Lower lobe of right lung (tissue), 2 donors: ENCODE measurements at regions not wholly inside any gene's neighbourhood (a gene's known extent, or its start where the extent isn't known, plus 50 kb on each side); places are given as distances from the start of the nearest gene placed in this dataset.
"Not testable (repeated sequence)": the region's sequence is repeated elsewhere in the genome, so short reads cannot be mapped to it uniquely, and the experiment has no call there.

ENCODE experiments used
- ATAC-seq, 2 donors: fragments of 200-7000 bp; cut with Tn5 transposase; one replicate each; pipeline ENCODE4 v1.9.1; 2020 to 2022; ENCODE audit warnings: mild to moderate bottlenecking in 2 of 2, moderate library complexity in 2 of 2
- DNase-seq: peaks from one replicate; pipeline ENCODE4 v3.0.0-alpha.2; 2020
- H3K27ac ChIP-seq: fragments of 200-600 bp; one replicate; pipeline ENCODE4 v1.8.0; 2022
- H3K27me3 ChIP-seq: fragments of 200-600 bp; one replicate; pipeline ENCODE4 v1.8.0; 2022; ENCODE audit warnings: low read depth
- H3K36me3 ChIP-seq: fragments of 200-600 bp; one replicate; pipeline ENCODE4 v1.8.0; 2022; ENCODE audit warnings: mild to moderate bottlenecking
- H3K4me1 ChIP-seq: fragments of 200-600 bp; one replicate; pipeline ENCODE4 v1.8.0; 2022
- H3K4me3 ChIP-seq: fragments of 200-600 bp; one replicate; pipeline ENCODE4 v1.8.0; 2022; ENCODE audit warnings: mild to moderate bottlenecking
- H3K9me3 ChIP-seq: fragments of 200-600 bp; one replicate; pipeline ENCODE4 v1.8.0; 2022
- CTCF ChIP-seq: fragments of 200-600 bp; IDR thresholded peaks from one replicate; pipeline ENCODE4 v1.8.0; 2022; ENCODE audit warnings: antibody characterized with exemption, mild to moderate bottlenecking
- intact Hi-C: fragments of 100-400 bp; cut with DNase I; formaldehyde crosslinking; loops from one replicate; pipeline ENCODE4 v1.11.0; 2022
- donor health status: DM: no; HTN: yes; CAD: no; lungs with severe emphysema.

GRCh38 chr5:96326902-96327301, 106.1 kb downstream of the PCSK1 start:
- Histone ChIP-seq H3K27me3 (no peaks in the 10 kb centered on the region), H3K36me3 (no peaks in the 10 kb centered on the region), H3K4me1 (no peaks in the 10 kb centered on the region), H3K4me3 (no peak overlapping the region), H3K27ac (no peak overlapping the region), H3K9me3 (no peaks in the 10 kb centered on the region)
- intact Hi-C loops = no loop called here
- DNase-seq (no peak), ATAC-seq (no peak)
- TF ChIP-seq CTCF = no peak

GRCh38 chr5:96324708-96325107, 108.3 kb downstream of the PCSK1 start:
- no peaks in the 10 kb centered on the region for H3K27me3 ChIP-seq

GRCh38 chr5:96322865-96323264, 110.2 kb downstream of the PCSK1 start:
- H3K27me3 ChIP-seq = no peaks in the 10 kb centered on the region
- no peak for TF ChIP-seq CTCF
- DNase-seq (no peak), ATAC-seq (no peak)
- no peak overlapping the region for H3K27ac ChIP-seq
- H3K4me3 ChIP-seq = no peak overlapping the region
- no peaks in the 10 kb centered on the region for H3K4me1 ChIP-seq
- intact Hi-C loops = no loop called here
- no peaks in the 10 kb centered on the region for H3K36me3 ChIP-seq
- H3K9me3 ChIP-seq = no peaks in the 10 kb centered on the region

More at GRCh38 chr5:96324708-96325107, 108.3 kb downstream of the PCSK1 start:
- Histone ChIP-seq H3K36me3 (no peaks in the 10 kb centered on the region), H3K4me1 (no peaks in the 10 kb centered on the region), H3K9me3 (no peaks in the 10 kb centered on the region), H3K4me3 (no peak overlapping the region), H3K27ac (no peak overlapping the region)
- DNase-seq (no peak), ATAC-seq (no peak)
- intact Hi-C loops = no loop called here
- no peak for TF ChIP-seq CTCF

GRCh38 chr5:96322217-96322616, 110.8 kb downstream of the PCSK1 start:
- TF ChIP-seq CTCF = no peak
- H3K36me3 ChIP-seq = no peaks in the 10 kb centered on the region
- intact Hi-C loops = no loop called here
- no peak overlapping the region for H3K27ac ChIP-seq
- H3K27me3 ChIP-seq = no peaks in the 10 kb centered on the region
- H3K4me1 ChIP-seq = no peaks in the 10 kb centered on the region
- DNase-seq (no peak), ATAC-seq (no peak)
- H3K9me3 ChIP-seq = no peaks in the 10 kb centered on the region
- H3K4me3 ChIP-seq = no peak overlapping the region

GRCh38 chr5:96321345-96321744, 111.7 kb downstream of the PCSK1 start:
- ATAC-seq (no peak), DNase-seq (no peak)
- Histone ChIP-seq H3K27ac (no peak overlapping the region), H3K4me1 (no peaks in the 10 kb centered on the region), H3K36me3 (no peaks in the 10 kb centered on the region), H3K4me3 (no peak overlapping the region), H3K27me3 (no peaks in the 10 kb centered on the region), H3K9me3 (no peaks in the 10 kb centered on the region)
- TF ChIP-seq CTCF = no peak
- intact Hi-C loops = no loop called here

- intact Hi-C loops = no loop called here
These were observed 112.3 kb downstream of the PCSK1 start for GRCh38 chr5:96320797-96321196.

GRCh38 chr5:96319981-96320739, 112.9 kb downstream of the PCSK1 start:
- ATAC-seq, intact Hi-C loops, H3K27ac ChIP-seq: not testable (repeated sequence)

More at GRCh38 chr5:96320797-96321196, 112.3 kb downstream of the PCSK1 start:
- no peaks in the 10 kb centered on the region for H3K4me1 ChIP-seq
- no peak for ATAC-seq
- TF ChIP-seq CTCF = no peak
- no peak overlapping the region for H3K4me3 ChIP-seq
- H3K36me3 ChIP-seq = no peaks in the 10 kb centered on the region
- H3K9me3 ChIP-seq = no peaks in the 10 kb centered on the region
- DNase-seq = no peak
- no peak overlapping the region for H3K27ac ChIP-seq
- no peaks in the 10 kb centered on the region for H3K27me3 ChIP-seq

More at GRCh38 chr5:96319981-96320739, 112.9 kb downstream of the PCSK1 start:
- H3K4me3 ChIP-seq, H3K9me3 ChIP-seq, H3K4me1 ChIP-seq, DNase-seq, H3K27me3 ChIP-seq, H3K36me3 ChIP-seq: not testable (repeated sequence)
